ENCODE measurements at regions not wholly inside any gene's neighbourhood (a gene's known extent, or its start where the extent isn't known, plus 50 kb on each side); places are given as distances from the start of the nearest gene placed in this dataset.

DNA sequence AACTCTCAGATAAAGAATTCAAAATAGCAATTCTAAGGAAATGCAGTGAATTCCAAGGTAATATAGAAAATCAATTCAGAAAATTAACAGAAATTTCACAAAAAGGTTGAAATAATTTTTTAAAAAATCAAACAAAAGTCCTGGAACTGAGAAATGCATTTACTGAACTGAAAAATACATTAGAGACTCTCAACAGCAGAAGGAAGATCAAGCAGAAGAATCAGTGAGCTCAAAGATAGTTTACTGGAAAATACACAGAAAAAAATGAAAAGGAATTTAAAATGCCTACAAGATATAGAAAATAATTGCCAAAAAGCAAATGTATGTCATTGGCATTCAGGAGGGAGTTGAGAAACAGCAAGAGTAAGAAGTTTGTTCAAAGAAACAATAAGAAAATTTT, 107.3 kb downstream of the BUD13 start:
- Histone ChIP-seq H3K4me1 (no peaks in the 10 kb centered on the region), H3K27ac (no peak overlapping the region), H3K9me3 (peaks cover 0 to 16% of the 10 kb centered on the region in 2 donors), H3K27me3 (peaks cover 0 to 23% of the 10 kb centered on the region in 2 donors), H3K4me3 (no peak overlapping the region), H3K36me3 (no peaks in the 10 kb centered on the region)
- intact Hi-C loops (cut with DNase I) = no loop called here
- ATAC-seq (no peak), DNase-seq (no peak)
- TF ChIP-seq, protein P1, sequence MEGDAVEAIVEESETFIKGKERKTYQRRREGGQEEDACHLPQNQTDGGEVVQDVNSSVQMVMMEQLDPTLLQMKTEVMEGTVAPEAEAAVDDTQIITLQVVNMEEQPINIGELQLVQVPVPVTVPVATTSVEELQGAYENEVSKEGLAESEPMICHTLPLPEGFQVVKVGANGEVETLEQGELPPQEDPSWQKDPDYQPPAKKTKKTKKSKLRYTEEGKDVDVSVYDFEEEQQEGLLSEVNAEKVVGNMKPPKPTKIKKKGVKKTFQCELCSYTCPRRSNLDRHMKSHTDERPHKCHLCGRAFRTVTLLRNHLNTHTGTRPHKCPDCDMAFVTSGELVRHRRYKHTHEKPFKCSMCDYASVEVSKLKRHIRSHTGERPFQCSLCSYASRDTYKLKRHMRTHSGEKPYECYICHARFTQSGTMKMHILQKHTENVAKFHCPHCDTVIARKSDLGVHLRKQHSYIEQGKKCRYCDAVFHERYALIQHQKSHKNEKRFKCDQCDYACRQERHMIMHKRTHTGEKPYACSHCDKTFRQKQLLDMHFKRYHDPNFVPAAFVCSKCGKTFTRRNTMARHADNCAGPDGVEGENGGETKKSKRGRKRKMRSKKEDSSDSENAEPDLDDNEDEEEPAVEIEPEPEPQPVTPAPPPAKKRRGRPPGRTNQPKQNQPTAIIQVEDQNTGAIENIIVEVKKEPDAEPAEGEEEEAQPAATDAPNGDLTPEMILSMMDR (IDR thresholded peaks at IDR 0.05) = no peak

DNA sequence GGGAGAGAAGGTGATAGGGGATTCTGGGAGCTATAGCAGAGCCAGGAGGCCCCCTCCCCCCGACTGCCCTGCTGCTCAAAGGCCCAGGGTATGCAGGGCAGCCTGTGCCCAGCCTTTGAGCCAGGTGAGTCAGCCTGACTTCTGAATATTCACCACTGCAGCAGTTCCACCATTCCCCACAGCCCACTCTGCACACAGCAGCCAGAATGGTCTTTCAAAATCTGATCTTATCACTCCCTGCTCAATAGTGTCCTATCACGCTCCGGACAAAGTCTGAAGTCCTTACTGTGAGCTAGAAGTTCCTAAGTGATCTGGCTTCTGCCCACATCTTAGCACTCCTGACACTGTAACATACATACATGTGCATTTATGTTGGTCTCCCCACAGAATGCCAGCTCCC, 111.7 kb downstream of the BUD13 start:
- Histone ChIP-seq H3K36me3 (no peaks in the 10 kb centered on the region), H3K9me3 (peaks cover 0 to 15% of the 10 kb centered on the region in 2 donors), H3K27ac (no peak overlapping the region), H3K4me3 (no peak overlapping the region), H3K4me1 (no peaks in the 10 kb centered on the region), H3K27me3 (peaks cover 0 to 42% of the 10 kb centered on the region in 2 donors)
- no peak for ATAC-seq
- no peak for DNase-seq
- intact Hi-C loops (cut with DNase I) = no loop called here
- TF ChIP-seq, protein P1 (IDR thresholded peaks at IDR 0.05) = no peak

DNA sequence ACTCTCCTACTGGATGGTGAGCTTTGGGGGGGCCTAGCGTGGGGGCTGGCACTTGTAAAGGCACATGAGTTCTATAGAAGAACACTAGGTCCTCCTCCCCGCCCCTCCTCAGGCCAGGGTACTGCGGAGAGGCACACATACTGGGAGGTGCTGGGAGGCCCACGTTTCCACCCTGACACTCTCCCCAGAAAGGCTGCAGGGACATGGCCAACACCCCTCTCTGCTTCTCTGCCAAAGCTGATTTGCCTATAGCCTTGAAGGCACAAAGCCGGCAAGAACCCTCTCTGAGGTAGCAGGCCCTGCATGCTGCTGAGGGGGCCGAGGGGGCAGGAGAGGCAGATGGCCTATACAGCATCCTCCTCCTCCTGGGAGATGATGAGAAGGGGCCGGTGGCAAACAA, 112.8 kb downstream of the BUD13 start:
- no peaks in the 10 kb centered on the region for H3K36me3 ChIP-seq
- peaks cover 0 to 42% of the 10 kb centered on the region in 2 donors for H3K27me3 ChIP-seq
- no peak overlapping the region for H3K4me3 ChIP-seq
- H3K27ac ChIP-seq = no peak overlapping the region
- ATAC-seq (no peak), DNase-seq (no peak)
- TF ChIP-seq, protein P1 (IDR thresholded peaks at IDR 0.05) = no peak
- no peaks in the 10 kb centered on the region for H3K4me1 ChIP-seq
- intact Hi-C loops (cut with DNase I) = no loop called here
- H3K9me3 ChIP-seq = peaks cover 0 to 16% of the 10 kb centered on the region in 2 donors

DNA sequence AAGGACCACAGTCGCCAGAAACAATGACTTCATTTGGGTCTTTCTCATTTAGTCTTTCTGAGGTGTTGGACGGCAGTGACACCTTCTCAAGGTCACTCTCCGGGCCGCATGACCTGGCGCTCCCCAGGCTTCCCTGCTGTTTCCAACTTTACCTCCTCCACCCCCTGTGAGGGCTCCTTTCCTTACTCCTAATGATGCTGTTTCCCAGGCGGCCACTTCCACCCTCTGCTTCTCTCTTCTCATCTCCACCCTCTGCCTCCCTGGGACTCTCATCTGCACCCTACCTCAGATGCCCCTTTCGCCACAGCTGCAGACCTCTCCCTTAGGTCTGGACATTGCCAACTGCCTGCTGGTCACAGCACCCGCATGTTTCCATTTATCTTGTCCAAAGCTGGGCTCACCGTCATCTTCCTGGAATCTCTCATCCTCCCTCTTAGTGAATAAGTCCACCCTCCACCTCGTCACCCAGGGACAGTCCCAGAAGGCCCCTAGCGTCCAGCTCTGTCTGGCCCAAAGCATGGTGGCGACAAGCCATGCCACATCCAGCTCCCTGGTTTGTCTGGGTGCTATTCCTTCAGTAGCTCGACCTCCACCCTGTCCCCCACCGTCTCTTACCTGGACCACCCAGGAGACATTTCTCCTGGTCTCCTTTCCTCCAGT, 113.8 kb downstream of the BUD13 start:
- H3K36me3 ChIP-seq = no peaks in the 10 kb centered on the region
- TF ChIP-seq, protein P1 (IDR thresholded peaks at IDR 0.05) = no peak
- H3K27ac ChIP-seq = no peak overlapping the region
- DNase-seq = no peak
- intact Hi-C loops (cut with DNase I) = no loop called here
- H3K27me3 ChIP-seq = peaks cover 0 to 42% of the 10 kb centered on the region in 2 donors
- no peak for ATAC-seq
- peaks cover 0 to 14% of the 10 kb centered on the region in 2 donors for H3K9me3 ChIP-seq
- H3K4me1 ChIP-seq = no peaks in the 10 kb centered on the region
- no peak overlapping the region for H3K4me3 ChIP-seq

DNA sequence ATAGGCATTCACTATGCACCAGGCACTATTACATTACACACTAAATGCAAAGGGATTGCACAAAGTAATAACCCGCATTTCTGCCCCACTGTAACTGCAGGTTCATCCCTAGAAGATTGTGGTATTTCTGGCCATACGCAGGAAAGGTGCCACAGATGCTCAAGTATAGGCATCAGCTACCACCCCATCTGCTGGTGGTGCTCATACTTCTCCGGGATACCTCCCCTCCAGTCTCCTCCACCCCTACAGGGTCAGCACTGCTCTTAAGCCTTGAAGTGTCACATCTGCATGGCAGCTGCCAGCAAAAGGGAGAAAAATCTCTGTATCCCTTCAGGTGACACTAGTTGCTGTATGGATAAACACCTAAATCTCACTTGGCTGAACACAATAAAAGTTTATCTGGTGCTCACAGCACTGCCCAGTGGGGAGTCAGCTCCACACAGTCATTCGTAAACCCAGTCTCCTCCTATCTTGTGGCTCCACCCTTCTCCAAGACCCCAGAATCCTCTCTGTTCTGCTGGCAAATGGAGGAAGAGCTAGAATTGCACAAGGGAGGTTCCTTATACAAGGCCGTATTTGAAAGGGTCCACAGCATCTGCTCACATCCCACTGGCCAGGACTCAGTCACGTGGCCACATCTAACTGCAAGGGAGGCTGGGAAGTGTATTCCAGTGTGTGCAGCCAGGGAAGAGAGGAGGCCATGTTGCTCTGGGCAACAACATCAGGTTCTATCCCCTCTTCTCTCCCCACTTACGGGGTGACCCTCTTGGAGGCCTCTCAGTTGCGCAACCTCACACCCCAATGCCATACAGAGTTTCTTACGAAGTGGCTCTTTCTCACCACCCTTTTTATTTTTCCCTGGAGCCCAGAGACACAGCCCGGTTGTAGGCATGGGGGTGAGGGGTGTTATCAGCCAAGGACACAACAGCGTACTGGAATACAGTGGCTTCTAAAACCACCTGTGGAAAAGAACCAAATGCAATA, 114.7 kb downstream of the BUD13 start:
- H3K4me3 ChIP-seq = no peak overlapping the region
- H3K36me3 ChIP-seq = no peaks in the 10 kb centered on the region
- DNase-seq = no peak
- TF ChIP-seq, protein P1 (IDR thresholded peaks at IDR 0.05) = no peak
- H3K4me1 ChIP-seq = no peaks in the 10 kb centered on the region
- no peak for ATAC-seq
- no peak overlapping the region for H3K27ac ChIP-seq
- intact Hi-C loops (cut with DNase I) = no loop called here
- H3K27me3 ChIP-seq = peaks cover 0 to 42% of the 10 kb centered on the region in 2 donors
- peaks cover 0 to 14% of the 10 kb centered on the region in 2 donors for H3K9me3 ChIP-seq
